Endothelial cell of umbilical vein (primary cell): ENCODE measurements at regions not wholly inside any gene's neighbourhood (a gene's known extent, or its start where the extent isn't known, plus 50 kb on each side); places are given as distances from the start of the nearest gene placed in this dataset.

Experiments
- BruUV-seq: library from RNA; stranded (reverse); fragments of 400-500 nt; replicated peaks from 2 replicates; lab custom pipeline; 2021; lab: Mats Ljungman, UMichigan
- CTCF ChIA-PET: fragments of 300-600, 350-600 bp; sonication (Branson Sonifier 250); formaldehyde crosslinking; loops from one replicate; lab custom pipeline; 2021; ENCODE audit warnings: antibody characterized with exemption, inconsistent platforms; lab: Charles Lee
- POLR2A ChIA-PET: fragments of 300-600, 350-600 bp; sonication (Branson Sonifier 250); formaldehyde crosslinking; loops from one replicate; lab custom pipeline; 2021; ENCODE audit warnings: antibody characterized with exemption, inconsistent platforms; lab: Charles Lee
- DNase-seq: peaks from one replicate; pipeline ENCODE4 v3.0.0-alpha.2; 2011; ENCODE audit warnings: low read depth, low spot score
- FAIRE-seq: peaks from 2 replicates; lab custom pipeline; 2011; peaks lifted over from hg19 to GRCh38; lab: Jason Lieb, UNC
- H2AFZ ChIP-seq: 2 replicates; pipeline ENCODE4 v1.6.0; 2012; ENCODE audit warnings: low read depth, low read length, control low read depth, inconsistent platforms
- H3K27ac ChIP-seq: 2 replicates; pipeline ENCODE4 v1.5.1; 2011; ENCODE audit warnings: low read depth, mild to moderate bottlenecking, control low read depth, low read length, moderate library complexity; ENCODE audit not compliant: insufficient read depth
- H3K27me3 ChIP-seq, 2 experiments: 2 replicates each; pipeline versions ENCODE4 v1.6.0 to v1.6.1; 2011; ENCODE audit warnings: low read length in 2 of 2, mixed read lengths in 1 of 2; ENCODE audit not compliant: control insufficient read depth in 2 of 2, insufficient read depth in 2 of 2
- H3K36me3 ChIP-seq, 2 experiments: 2 replicates in 1 of 2; 3 replicates in 1 of 2; pipeline ENCODE4 v1.5.1; 2011; ENCODE audit warnings: low read length in 2 of 2, mild to moderate bottlenecking in 1 of 2, moderate library complexity in 1 of 2; ENCODE audit not compliant: control insufficient read depth in 2 of 2, insufficient read depth in 2 of 2; ENCODE audit errors: extremely low read depth in 1 of 2
- H3K4me1 ChIP-seq: 3 replicates; pipeline ENCODE4 v1.5.1; 2011; ENCODE audit warnings: mild to moderate bottlenecking, low read length; ENCODE audit not compliant: control insufficient read depth, insufficient read depth; ENCODE audit errors: extremely low read depth
- H3K4me2 ChIP-seq: 2 replicates; pipeline ENCODE4 v1.6.1; 2011; ENCODE audit warnings: low read length, control low read depth, mixed read lengths; ENCODE audit not compliant: insufficient read depth
- H3K4me3 ChIP-seq, 3 experiments: fragments of 200-600 bp in 1 of 3; sonication (generic), shearing (Covaris generic) in 1 of 3; replicated peaks in 1 of 3; 2 replicates each; pipeline ENCODE4 v1.5.1; 2011 to 2016; ENCODE audit warnings: control low read depth in 3 of 3, low read length in 3 of 3, mild to moderate bottlenecking in 2 of 3, inconsistent platforms in 1 of 3, low read depth in 1 of 3, moderate library complexity in 1 of 3; ENCODE audit not compliant: insufficient read depth in 1 of 3
- H3K79me2 ChIP-seq: 2 replicates; pipeline ENCODE4 v1.6.0; 2012; ENCODE audit warnings: low read length, inconsistent platforms; ENCODE audit not compliant: control insufficient read depth, insufficient read depth
- H3K9ac ChIP-seq: replicated peaks from 2 replicates; pipeline ENCODE3; 2011; ENCODE audit warnings: low read length, control low read depth; ENCODE audit not compliant: insufficient read depth; ENCODE audit errors: extremely low read depth
- H3K9me1 ChIP-seq: replicated peaks from 3 replicates; pipeline ENCODE4 v1.6.0; 2011; ENCODE audit warnings: mild to moderate bottlenecking, low read length; ENCODE audit not compliant: control insufficient read depth, insufficient read depth; ENCODE audit errors: extremely low read depth
- H3K9me3 ChIP-seq: replicated peaks from 2 replicates; pipeline ENCODE4 v1.5.1; 2012; ENCODE audit warnings: low read length, inconsistent platforms; ENCODE audit not compliant: control insufficient read depth, insufficient read depth
- H4K20me1 ChIP-seq: replicated peaks from 2 replicates; pipeline ENCODE3; 2011; ENCODE audit warnings: mild to moderate bottlenecking, low read length; ENCODE audit not compliant: control insufficient read depth, insufficient read depth; ENCODE audit errors: extremely low read depth
- CTCF ChIP-seq, 2 donors: IDR thresholded peaks; 1 replicate in 1 of 2; 2 replicates in 1 of 2; pipeline ENCODE4 v1.5.1; 2011; ENCODE audit warnings: low read length in 2 of 2, mild to moderate bottlenecking in 2 of 2, moderate library complexity in 2 of 2, control low read depth in 1 of 2, inconsistent platforms in 1 of 2, low read depth in 1 of 2; ENCODE audit not compliant: insufficient read depth in 1 of 2; ENCODE audit errors: extremely low read depth in 1 of 2
- EZH2 ChIP-seq: IDR thresholded peaks from 2 replicates; pipeline ENCODE4 v1.6.1; 2012; ENCODE audit warnings: borderline replicate concordance, low read depth, mild to moderate bottlenecking, moderate library complexity, low read length, inconsistent platforms; ENCODE audit not compliant: severe bottlenecking
- FOS ChIP-seq: IDR thresholded peaks from 2 replicates; pipeline ENCODE4 v1.6.1; 2011; ENCODE audit warnings: mild to moderate bottlenecking, low read length, moderate library complexity, borderline replicate concordance; ENCODE audit not compliant: insufficient read depth
- GATA2 ChIP-seq: IDR thresholded peaks from 2 replicates; pipeline ENCODE4 v1.7.0; 2011; ENCODE audit warnings: low read depth, mild to moderate bottlenecking, moderate library complexity, mixed read lengths, low read length; ENCODE audit not compliant: insufficient read length, insufficient read depth
- JUN ChIP-seq: IDR thresholded peaks from 2 replicates; pipeline ENCODE4 v1.6.1; 2011; ENCODE audit warnings: borderline replicate concordance, low read depth; ENCODE audit not compliant: insufficient read length, insufficient read depth
- MAX ChIP-seq: IDR thresholded peaks from 2 replicates; pipeline ENCODE4 v1.6.1; 2011; ENCODE audit not compliant: insufficient read depth, insufficient read length
- MYC ChIP-seq: IDR thresholded peaks from one replicate; pipeline ENCODE4 v1.6.1; 2011; ENCODE audit warnings: mild to moderate bottlenecking, low read depth, low read length
- POLR2A ChIP-seq: IDR thresholded peaks from 2 replicates; pipeline ENCODE4 v1.6.1; 2012; ENCODE audit warnings: low read depth, mild to moderate bottlenecking, control low read depth, low read length
- POLR2AphosphoS5 ChIP-seq: IDR thresholded peaks from 2 replicates; pipeline ENCODE4 v1.6.1; 2012; ENCODE audit warnings: low read depth, mild to moderate bottlenecking, control low read depth, low read length, moderate library complexity; ENCODE audit not compliant: insufficient read depth
- dilution Hi-C: fragments of 300-500 bp; cut with MboI; formaldehyde crosslinking; loops from one replicate; pipeline ENCODE4 v1.15.0; 2019; ENCODE audit warnings: low sequenced_read_pairs; ENCODE audit not compliant: extremely low pct_ligation_motif_present
- intact Hi-C: fragments of 100-400 bp; cut with micrococcal nuclease; formaldehyde crosslinking; loops from one replicate; pipeline ENCODE4 v1.10.0; 2022

GRCh38 chr22:49091917-49092545, 735.6 kb downstream of the BRD1 start:
- dilution Hi-C loops (no loop called here), intact Hi-C loops (no loop called here)
- TF ChIP-seq MYC = no peak
- TF ChIP-seq POLR2A = no peak
- TF ChIP-seq JUN = no peak
- TF ChIP-seq FOS = no peak
- TF ChIP-seq EZH2 = no peak
- no peak for TF ChIP-seq GATA2
- no peak for TF ChIP-seq MAX
- no peak for TF ChIP-seq POLR2AphosphoS5
- no TSS peak for BruUV-seq
- FAIRE-seq (no peak), DNase-seq (no peak)
- H3K27ac ChIP-seq = no peak overlapping the region
- no peaks in the 10 kb centered on the region for H3K9me1 ChIP-seq
- H3K4me1 ChIP-seq = no peaks in the 10 kb centered on the region
- H3K9me3 ChIP-seq = peaks cover 10% of the 10 kb centered on the region
- H3K4me3 ChIP-seq = no peak overlapping the region
- no peak overlapping the region for H3K9ac ChIP-seq
- H3K79me2 ChIP-seq = no peaks in the 10 kb centered on the region
- H3K36me3 ChIP-seq = no peaks in the 10 kb centered on the region
- ChIA-PET CTCF (no interaction called here), POLR2A (no interaction called here)
- H2AFZ ChIP-seq = no peak overlapping the region
- H3K27me3 ChIP-seq = no peaks in the 10 kb centered on the region
- H3K4me2 ChIP-seq = no peak overlapping the region
- H4K20me1 ChIP-seq = no peaks in the 10 kb centered on the region

GRCh38 chr22:49091451-49091850, 736.2 kb downstream of the BRD1 start:
- DNase-seq (no peak), FAIRE-seq (no peak)
- no peaks in the 10 kb centered on the region for H3K4me1 ChIP-seq
- H2AFZ ChIP-seq = no peak overlapping the region
- no peak overlapping the region for H3K27ac ChIP-seq
- H3K9ac ChIP-seq = no peak overlapping the region
- ChIA-PET POLR2A (no interaction called here), CTCF (no interaction called here)
- intact Hi-C loops (no loop called here), dilution Hi-C loops (no loop called here)
- H3K4me3 ChIP-seq = no peak overlapping the region
- no peak overlapping the region for H3K4me2 ChIP-seq
- peaks cover 10% of the 10 kb centered on the region for H3K9me3 ChIP-seq
- no peaks in the 10 kb centered on the region for H3K27me3 ChIP-seq
- no peaks in the 10 kb centered on the region for H3K79me2 ChIP-seq
- BruUV-seq = no TSS peak
- H3K9me1 ChIP-seq = no peaks in the 10 kb centered on the region
- TF ChIP-seq POLR2AphosphoS5 (no peak), MAX (no peak), JUN (no peak), FOS (no peak), CTCF (IDR thresholded peaks at IDR 0.05; ENCODE audit: extremely low read depth in 1 of 2, insufficient read depth in 1 of 2, low read depth in 1 of 2, low read length in 2 of 2) (no peak), POLR2A (no peak), EZH2 (no peak), MYC (no peak), GATA2 (no peak)
- H3K36me3 ChIP-seq = no peaks in the 10 kb centered on the region
- no peaks in the 10 kb centered on the region for H4K20me1 ChIP-seq
